Fibroblast of lung (primary cell): ENCODE measurements at regions not wholly inside any gene's neighbourhood (a gene's known extent, or its start where the extent isn't known, plus 50 kb on each side); places are given as distances from the start of the nearest gene placed in this dataset.

ENCODE experiments used
- DNase-seq, 2 donors: peaks; one replicate each; pipeline versions ENCODE4 v3.0.0 to v3.0.0-alpha.2; 2010; ENCODE audit warnings: low read depth in 2 of 2
- H2AFZ ChIP-seq: 2 replicates; pipeline ENCODE4 v1.5.1; 2012; ENCODE audit warnings: low read length, control low read depth, inconsistent platforms
- H3K27ac ChIP-seq: 2 replicates; pipeline ENCODE4 v1.5.1; 2011; ENCODE audit warnings: low read length, control low read depth; ENCODE audit not compliant: insufficient read depth
- H3K27me3 ChIP-seq: 2 replicates; pipeline ENCODE4 v1.5.1; 2011; ENCODE audit warnings: mild to moderate bottlenecking, low read length; ENCODE audit not compliant: control insufficient read depth, insufficient read depth
- H3K36me3 ChIP-seq: 2 replicates; pipeline ENCODE4 v1.5.1; 2011; ENCODE audit warnings: low read length; ENCODE audit not compliant: control insufficient read depth, insufficient read depth
- H3K4me1 ChIP-seq: 2 replicates; pipeline ENCODE4 v1.5.1; 2011; ENCODE audit warnings: low read length; ENCODE audit not compliant: control insufficient read depth, insufficient read depth; ENCODE audit errors: extremely low read depth
- H3K4me2 ChIP-seq: 2 replicates; pipeline ENCODE4 v1.5.1; 2011; ENCODE audit warnings: low read length, control low read depth; ENCODE audit not compliant: insufficient read depth; ENCODE audit errors: extremely low read depth
- H3K4me3 ChIP-seq, 4 experiments: fragments of 200-600 bp in 1 of 4; sonication (generic) in 1 of 4; replicated peaks in 1 of 4; 2 replicates each; pipeline ENCODE4 v1.5.1; 2011 to 2016; ENCODE audit warnings: low read length in 4 of 4, low read depth in 3 of 4, mild to moderate bottlenecking in 3 of 4, control low read depth in 2 of 4, inconsistent platforms in 1 of 4, mixed read lengths in 1 of 4; ENCODE audit not compliant: insufficient read depth in 1 of 4; ENCODE audit errors: control extremely low read depth in 1 of 4
- H3K79me2 ChIP-seq: 2 replicates; pipeline ENCODE4 v1.5.1; 2012; ENCODE audit warnings: mild to moderate bottlenecking, low read length, inconsistent platforms; ENCODE audit not compliant: control insufficient read depth, insufficient read depth
- H3K9ac ChIP-seq: 2 replicates; pipeline ENCODE4 v1.5.1; 2011; ENCODE audit warnings: mild to moderate bottlenecking, low read length, control low read depth; ENCODE audit not compliant: insufficient read depth
- H3K9me3 ChIP-seq: 2 replicates; pipeline ENCODE4 v1.5.1; 2012; ENCODE audit warnings: low read depth, low read length; ENCODE audit not compliant: control insufficient read depth, insufficient read depth
- H4K20me1 ChIP-seq: 2 replicates; pipeline ENCODE4 v1.5.1; 2011; ENCODE audit warnings: low read length; ENCODE audit not compliant: control insufficient read depth, insufficient read depth; ENCODE audit errors: extremely low read depth
- EZH2 ChIP-seq: IDR thresholded peaks from 2 replicates; pipeline ENCODE4 v1.5.1; 2012; ENCODE audit warnings: low read length, control low read depth, mild to moderate bottlenecking; ENCODE audit errors: missing control alignments
- TF ChIP-seq, protein P1 (sequence below), 2 donors: IDR thresholded peaks in 1 of 2; conservative IDR thresholded peaks in 1 of 2; 1 replicate in 1 of 2; 2 replicates in 1 of 2; pipeline ENCODE4 v1.5.1; 2011 to 2012; ENCODE audit warnings: low read length in 2 of 2, control low read depth in 1 of 2, inconsistent platforms in 1 of 2, low read depth in 1 of 2, mild to moderate bottlenecking in 1 of 2

DNA sequence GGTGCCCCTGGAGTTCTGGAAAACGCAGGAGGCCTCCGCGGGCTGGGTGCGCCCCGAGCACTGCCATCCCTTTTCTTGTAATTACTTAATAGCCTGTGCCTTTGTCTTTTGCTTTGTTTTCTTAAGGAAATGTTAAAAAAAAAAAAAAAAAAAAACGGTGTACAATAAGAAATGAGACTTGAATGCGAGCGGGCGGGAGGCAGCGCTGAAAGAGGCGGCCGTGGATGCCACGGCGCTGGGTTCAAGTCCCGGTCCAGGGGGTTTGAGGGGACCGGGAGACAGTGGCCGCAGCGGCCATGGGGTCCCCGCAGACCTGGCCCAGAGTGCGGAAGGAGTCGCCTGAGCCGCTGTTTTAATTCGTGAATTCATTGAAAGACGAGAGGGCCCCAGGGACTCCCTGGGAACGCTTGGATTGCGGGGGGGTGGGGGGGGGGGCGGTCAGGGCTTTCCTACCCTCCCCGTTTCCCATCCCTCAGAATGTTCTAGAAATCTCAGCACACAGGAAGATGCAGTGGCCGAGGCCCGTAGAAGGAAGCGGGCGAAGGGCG is 349.2 kb upstream of the ARGLU1 start:
- no peak for TF ChIP-seq EZH2
- Histone ChIP-seq H3K9me3 (no peaks in the 10 kb centered on the region), H4K20me1 (no peaks in the 10 kb centered on the region), H3K79me2 (no peaks in the 10 kb centered on the region), H3K9ac (no peak overlapping the region), H3K4me3 (peak overlapping the region in 1 of 4 experiments; percentile 70), H3K36me3 (no peaks in the 10 kb centered on the region), H3K4me2 (no peak overlapping the region), H3K27me3 (no peaks in the 10 kb centered on the region), H3K27ac (no peak overlapping the region), H3K4me1 (no peaks in the 10 kb centered on the region), H2AFZ (no peak overlapping the region)
- no peak for DNase-seq

DNA sequence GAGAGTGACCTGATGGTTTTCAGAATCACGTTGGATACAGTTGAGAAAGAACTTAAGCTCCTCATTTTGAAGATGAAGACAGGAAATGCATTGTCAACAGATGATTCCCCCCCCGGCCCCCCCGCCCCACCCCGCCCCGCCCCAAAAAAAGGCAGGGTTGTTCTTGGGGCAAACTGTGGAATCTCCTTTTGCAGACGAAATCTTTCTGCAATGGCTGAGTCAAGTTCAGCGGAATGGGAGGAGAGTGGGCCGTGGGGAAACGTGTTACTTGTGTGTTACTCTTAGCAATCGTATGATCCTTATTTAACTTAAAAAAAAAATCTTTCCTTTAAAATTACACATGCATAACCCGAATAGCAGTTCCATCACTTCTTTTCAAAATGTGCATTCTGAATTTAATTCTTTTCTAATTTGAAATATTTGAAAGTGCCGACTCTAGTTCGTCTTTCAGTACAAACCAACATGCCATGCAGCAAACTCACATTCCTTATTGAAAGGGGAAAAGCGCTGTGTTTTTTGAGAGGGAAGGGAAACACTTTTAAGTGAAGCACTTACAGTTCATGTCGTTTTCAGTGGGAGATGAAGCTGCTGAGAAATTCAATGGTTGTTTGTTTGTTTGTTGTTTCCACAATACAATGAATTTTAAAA is 348.5 kb upstream of the ARGLU1 start:
- H3K9ac ChIP-seq, result no peak overlapping the region
- H3K79me2 ChIP-seq, result no peaks in the 10 kb centered on the region
- H2AFZ ChIP-seq, result no peak overlapping the region
- no peak overlapping the region for H3K4me2 ChIP-seq
- H3K27me3 ChIP-seq, result no peaks in the 10 kb centered on the region
- DNase-seq, result peak in 1 of 2 donors; percentile 19
- H4K20me1 ChIP-seq, result no peaks in the 10 kb centered on the region
- no peak overlapping the region for H3K27ac ChIP-seq
- H3K9me3 ChIP-seq, result no peaks in the 10 kb centered on the region
- no peak for TF ChIP-seq EZH2
- TF ChIP-seq, protein P1, sequence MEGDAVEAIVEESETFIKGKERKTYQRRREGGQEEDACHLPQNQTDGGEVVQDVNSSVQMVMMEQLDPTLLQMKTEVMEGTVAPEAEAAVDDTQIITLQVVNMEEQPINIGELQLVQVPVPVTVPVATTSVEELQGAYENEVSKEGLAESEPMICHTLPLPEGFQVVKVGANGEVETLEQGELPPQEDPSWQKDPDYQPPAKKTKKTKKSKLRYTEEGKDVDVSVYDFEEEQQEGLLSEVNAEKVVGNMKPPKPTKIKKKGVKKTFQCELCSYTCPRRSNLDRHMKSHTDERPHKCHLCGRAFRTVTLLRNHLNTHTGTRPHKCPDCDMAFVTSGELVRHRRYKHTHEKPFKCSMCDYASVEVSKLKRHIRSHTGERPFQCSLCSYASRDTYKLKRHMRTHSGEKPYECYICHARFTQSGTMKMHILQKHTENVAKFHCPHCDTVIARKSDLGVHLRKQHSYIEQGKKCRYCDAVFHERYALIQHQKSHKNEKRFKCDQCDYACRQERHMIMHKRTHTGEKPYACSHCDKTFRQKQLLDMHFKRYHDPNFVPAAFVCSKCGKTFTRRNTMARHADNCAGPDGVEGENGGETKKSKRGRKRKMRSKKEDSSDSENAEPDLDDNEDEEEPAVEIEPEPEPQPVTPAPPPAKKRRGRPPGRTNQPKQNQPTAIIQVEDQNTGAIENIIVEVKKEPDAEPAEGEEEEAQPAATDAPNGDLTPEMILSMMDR (conservative IDR thresholded peaks at IDR 0.05 in 1 of 2, IDR thresholded peaks at IDR 0.05 in 1 of 2; ENCODE audit: low read depth in 1 of 2, low read length in 2 of 2), result no peak
- H3K4me1 ChIP-seq, result no peaks in the 10 kb centered on the region
- no peaks in the 10 kb centered on the region for H3K36me3 ChIP-seq
- H3K4me3 ChIP-seq, result no peak overlapping the region

GRCh38 chr13:106915146-106915545 is 347.2 kb upstream of the ARGLU1 start:
- H3K9me3 ChIP-seq, result no peaks in the 10 kb centered on the region
- no peaks in the 10 kb centered on the region for H4K20me1 ChIP-seq
- no peak overlapping the region for H3K27ac ChIP-seq
- no peak overlapping the region for H3K4me2 ChIP-seq
- no peak overlapping the region for H2AFZ ChIP-seq
- H3K27me3 ChIP-seq, result no peaks in the 10 kb centered on the region
- H3K4me3 ChIP-seq, result no peak overlapping the region
- no peaks in the 10 kb centered on the region for H3K36me3 ChIP-seq
- no peak overlapping the region for H3K9ac ChIP-seq
- TF ChIP-seq, protein P1 (conservative IDR thresholded peaks at IDR 0.05 in 1 of 2, IDR thresholded peaks at IDR 0.05 in 1 of 2; ENCODE audit: low read depth in 1 of 2, low read length in 2 of 2), result no peak
- no peak for TF ChIP-seq EZH2
- H3K79me2 ChIP-seq, result no peaks in the 10 kb centered on the region
- no peak for DNase-seq
- no peaks in the 10 kb centered on the region for H3K4me1 ChIP-seq
